OCI-LY1 (cell line): ENCODE measurements at regions not wholly inside any gene's neighbourhood (a gene's known extent, or its start where the extent isn't known, plus 50 kb on each side); places are given as distances from the start of the nearest gene placed in this dataset.

ENCODE experiments used
- EZH2 ChIP-seq: fragments of 200-600 bp; sonication (generic), shearing (Covaris generic); IDR thresholded peaks from 2 replicates; pipeline ENCODE4 v1.8.0; 2017; ENCODE audit warnings: borderline replicate concordance, mixed run types, mild to moderate bottlenecking, antibody characterized with exemption, low read length, moderate library complexity, mixed read lengths
- TF ChIP-seq, protein P1 (sequence below): fragments of 200-600 bp; sonication (generic), shearing (Covaris generic); IDR thresholded peaks from 2 replicates; pipeline ENCODE4 v1.5.1; 2017; ENCODE audit warnings: mild to moderate bottlenecking, antibody characterized with exemption, low read length, moderate library complexity, mixed read lengths

DNA sequence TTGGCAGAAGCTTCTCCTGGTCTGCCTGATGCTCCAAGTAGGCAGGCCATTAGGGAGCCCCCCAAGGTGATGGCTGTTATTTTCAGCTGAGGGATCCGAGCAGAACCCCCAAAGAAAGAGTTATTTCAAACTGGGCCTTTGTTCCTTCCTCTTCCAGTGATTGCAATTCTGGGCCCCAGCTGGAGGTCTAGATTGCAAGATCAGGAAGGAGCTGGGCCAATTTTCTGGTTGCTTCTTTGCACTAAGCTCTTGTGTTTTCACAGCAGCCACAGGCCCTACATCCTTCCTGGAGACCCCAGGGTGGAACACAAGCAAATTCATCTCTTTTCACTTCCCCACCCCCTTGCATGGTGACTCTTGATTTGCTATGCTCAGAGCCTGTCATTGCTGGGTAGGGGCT is 215.0 kb downstream of the SEMA6A start:
- TF ChIP-seq, protein P1, sequence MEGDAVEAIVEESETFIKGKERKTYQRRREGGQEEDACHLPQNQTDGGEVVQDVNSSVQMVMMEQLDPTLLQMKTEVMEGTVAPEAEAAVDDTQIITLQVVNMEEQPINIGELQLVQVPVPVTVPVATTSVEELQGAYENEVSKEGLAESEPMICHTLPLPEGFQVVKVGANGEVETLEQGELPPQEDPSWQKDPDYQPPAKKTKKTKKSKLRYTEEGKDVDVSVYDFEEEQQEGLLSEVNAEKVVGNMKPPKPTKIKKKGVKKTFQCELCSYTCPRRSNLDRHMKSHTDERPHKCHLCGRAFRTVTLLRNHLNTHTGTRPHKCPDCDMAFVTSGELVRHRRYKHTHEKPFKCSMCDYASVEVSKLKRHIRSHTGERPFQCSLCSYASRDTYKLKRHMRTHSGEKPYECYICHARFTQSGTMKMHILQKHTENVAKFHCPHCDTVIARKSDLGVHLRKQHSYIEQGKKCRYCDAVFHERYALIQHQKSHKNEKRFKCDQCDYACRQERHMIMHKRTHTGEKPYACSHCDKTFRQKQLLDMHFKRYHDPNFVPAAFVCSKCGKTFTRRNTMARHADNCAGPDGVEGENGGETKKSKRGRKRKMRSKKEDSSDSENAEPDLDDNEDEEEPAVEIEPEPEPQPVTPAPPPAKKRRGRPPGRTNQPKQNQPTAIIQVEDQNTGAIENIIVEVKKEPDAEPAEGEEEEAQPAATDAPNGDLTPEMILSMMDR, result no peak
- TF ChIP-seq EZH2, result no peak
